Muscle of arm (tissue), 1 donor: ENCODE measurements at regions not wholly inside any gene's neighbourhood (a gene's known extent, or its start where the extent isn't known, plus 50 kb on each side); places are given as distances from the start of the nearest gene placed in this dataset.
"Not testable (repeated sequence)": the region's sequence is repeated elsewhere in the genome, so short reads cannot be mapped to it uniquely, and the experiment has no call there.

Source experiments
- DNase-seq: peaks from one replicate; pipeline ENCODE4 v3.0.0-alpha.2; 2013

DNA sequence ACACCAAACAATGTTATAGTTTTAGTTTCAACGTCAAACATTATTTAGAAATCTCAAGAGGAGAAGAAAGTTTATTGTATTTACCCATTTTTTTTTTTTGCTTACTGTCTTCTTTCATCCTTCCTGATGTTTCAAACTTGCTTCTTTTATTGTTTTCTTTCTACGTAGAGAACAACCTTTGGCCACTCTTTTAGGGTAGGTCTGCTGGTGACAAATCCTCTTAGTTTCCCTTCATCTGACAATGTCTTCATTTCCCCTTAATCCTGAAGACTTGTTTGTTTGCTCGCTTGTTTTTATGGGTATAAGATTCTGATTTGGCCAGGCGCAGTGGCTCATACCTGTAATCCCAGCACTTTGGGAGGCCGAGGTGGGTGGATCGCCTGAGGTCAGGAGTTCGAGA lies 89.1 kb downstream of the RHOU start:
- DNase-seq, result no peak

DNA sequence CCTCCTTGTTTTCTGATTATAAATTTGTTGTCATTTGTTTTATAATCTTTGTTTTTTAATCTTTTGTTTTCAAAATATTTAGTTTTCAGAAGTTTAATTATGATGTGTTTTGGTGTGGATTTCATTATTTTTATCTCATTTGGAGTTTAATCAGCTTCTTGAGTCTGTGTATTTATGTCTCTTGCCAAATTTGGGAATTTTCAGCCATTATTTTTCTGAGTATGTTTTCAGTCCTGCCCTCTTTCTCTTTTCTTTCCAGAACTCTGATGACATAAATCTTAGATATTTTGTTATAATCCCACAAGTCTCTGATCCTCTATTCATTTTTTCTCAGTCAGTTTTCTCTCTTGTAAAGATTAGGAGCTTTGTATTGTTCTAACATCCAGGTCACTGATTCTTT lies 89.8 kb downstream of the RHOU start:
- DNase-seq, result no peak

DNA sequence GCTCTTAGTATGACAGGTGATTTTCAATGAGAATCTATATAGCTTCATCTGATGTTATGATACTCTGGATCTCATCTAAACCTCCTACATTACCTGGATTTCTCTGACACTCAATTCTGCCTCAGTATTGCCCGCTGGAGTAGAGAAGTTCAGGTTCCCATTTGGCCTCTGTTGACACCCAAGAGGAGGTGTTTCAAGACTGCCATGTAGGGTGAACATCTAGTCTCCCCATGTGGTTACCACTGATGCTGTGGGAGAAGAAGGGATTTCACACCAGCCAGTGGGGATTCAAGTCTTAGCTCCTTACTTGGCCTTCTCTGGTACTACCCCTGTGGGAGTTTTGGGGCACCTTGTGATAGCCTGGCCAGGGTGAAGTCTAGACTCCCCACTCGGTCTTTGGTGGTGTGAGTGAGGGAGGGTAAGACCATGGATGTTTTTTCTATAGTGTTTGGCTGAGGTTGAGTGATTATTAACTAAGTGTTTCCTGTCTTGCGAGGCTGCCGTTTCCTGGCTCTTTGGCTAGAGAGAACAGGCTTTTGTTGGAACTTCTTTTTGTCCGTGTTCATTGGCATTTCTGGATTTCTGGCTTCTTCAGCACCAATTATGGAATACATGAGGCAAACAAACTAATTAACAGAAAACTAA lies 90.7 kb downstream of the RHOU start:
- DNase-seq, result no peak

GRCh38 chr1:228827019-228827418 lies 91.7 kb downstream of the RHOU start:
- DNase-seq, result peak; percentile 43

DNA sequence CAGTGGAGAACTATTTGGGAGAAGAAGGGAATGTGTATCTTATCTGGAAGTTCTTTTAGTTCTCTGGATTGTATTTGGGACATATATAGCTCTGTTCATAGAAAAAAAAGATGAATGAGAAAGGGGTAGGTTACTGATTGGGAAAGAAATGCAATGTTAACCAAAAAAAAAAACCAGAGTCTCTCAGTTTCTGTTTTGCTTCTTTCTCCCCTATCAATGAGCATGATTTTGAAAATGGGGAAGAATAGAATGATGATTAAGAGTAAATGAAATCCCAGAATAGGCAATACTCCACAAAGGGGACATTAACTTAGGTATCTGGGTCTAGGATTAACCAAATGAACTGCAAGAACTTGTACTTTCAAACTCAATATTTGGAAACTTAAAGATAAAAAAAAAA lies 92.9 kb downstream of the RHOU start:
- DNase-seq, result no peak

DNA sequence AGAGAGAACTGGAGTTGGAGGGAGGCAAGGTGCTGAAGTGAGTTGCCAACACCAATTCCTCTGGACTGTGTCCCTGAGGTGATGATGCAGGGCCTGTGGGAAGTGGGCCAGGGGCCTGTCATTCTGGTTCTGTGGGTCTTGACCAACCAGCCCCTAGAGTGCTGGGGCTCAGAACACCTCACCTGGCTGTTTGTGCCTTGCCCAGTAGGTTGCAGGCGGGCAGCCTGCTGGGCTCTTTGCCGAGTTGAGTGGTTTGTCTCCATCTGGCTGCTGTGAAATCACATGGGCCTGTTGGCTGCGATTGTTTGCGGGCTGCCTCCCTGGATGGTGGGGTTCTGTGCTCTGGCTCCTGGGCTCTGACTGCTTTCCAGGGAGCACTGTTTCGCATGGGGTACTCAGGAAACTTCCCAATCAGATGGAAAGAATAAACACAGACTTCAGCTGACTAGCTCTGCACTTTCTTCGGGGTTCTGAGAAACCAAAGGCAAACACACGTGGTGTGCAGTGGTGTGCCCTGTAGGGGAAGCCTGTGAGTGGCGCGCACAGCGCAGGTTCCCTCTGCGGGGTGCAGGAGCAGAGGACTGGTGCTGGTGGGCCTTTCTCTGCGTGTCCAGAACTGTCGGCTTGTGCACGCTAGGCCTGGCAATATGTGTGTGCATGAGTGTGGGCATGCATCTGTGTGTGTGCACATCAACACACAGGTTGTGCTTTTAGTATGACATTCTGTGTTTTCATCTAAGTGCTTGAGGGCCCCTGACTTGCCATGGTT lies 95.1 kb downstream of the RHOU start:
- DNase-seq, result no peak

DNA sequence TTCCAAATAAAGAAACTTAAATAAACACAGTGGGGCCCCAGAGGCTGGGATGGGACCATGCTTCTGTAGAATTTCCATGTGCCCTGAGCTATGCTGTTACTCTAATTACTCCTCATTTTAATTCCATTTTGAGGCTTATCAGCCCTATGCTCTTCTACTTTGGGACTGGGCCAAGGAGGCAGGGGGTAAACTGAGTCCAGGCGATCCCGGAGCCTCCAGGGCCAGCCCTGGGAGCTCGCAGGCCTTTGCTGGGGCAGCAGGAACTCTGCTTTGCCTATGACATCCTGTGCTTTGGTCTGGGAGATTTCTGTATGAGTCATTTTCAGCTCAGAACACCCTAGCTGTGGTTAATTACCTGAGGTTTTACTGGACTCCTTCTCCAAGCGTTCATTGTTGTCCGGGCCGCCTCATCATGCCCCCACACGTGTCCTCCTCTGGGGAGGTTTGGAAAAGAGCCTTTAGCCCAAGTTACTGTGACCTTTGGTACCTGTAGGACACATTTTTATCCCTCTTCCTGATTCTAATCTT lies 95.7 kb downstream of the RHOU start:
- no peak for DNase-seq

- no peak for DNase-seq
Observed at GRCh38 chr1:228833911-228834688, 98.8 kb downstream of the RHOU start.

DNA sequence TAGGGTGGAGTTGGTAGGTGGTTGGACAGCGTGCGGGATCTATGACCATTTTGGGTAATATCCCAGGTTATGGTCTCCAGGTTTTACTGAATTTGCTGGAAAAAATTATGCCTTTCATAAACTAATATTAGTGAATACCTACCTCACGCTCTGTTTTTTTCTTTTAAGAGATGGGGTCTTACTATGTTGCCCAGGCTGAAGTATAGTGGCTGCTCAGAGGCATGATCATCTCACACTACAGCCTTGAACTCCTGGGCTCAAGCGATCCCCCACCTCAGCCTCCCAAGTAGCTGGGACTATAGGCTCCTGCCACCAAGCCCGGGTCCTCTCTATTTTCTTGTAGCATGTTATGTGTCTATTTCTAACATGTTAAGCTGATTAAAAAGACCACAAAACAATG lies 100.2 kb downstream of the RHOU start:
- no peak for DNase-seq

DNA sequence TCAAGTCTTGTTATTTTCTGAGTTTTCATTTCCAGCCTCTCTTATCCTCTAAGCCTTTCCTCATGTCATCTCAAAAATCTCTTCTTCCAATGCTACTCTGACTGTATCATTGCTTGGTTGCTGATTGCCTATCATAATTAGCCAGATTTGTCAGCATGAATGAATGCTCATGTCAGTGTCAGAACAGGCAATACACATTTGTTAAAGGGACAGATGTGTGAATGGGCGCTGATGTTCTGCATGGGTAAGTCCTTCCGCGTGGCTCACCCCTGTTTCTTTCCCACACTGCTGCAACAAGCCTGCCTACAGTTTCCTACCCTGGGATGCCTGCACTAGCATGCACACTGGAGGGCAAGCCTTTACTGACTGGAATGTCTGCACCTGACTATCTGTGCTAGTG lies 100.6 kb downstream of the RHOU start:
- no peak for DNase-seq

GRCh38 chr1:228836427-228836826 lies 101.1 kb downstream of the RHOU start:
- DNase-seq, result no peak

GRCh38 chr1:228837032-228837431 lies 101.8 kb downstream of the RHOU start:
- DNase-seq, result no peak

GRCh38 chr1:228837817-228838716 lies 102.8 kb downstream of the RHOU start:
- no peak for DNase-seq

GRCh38 chr1:228838717-228839500 lies 103.6 kb downstream of the RHOU start:
- no peak for DNase-seq

DNA sequence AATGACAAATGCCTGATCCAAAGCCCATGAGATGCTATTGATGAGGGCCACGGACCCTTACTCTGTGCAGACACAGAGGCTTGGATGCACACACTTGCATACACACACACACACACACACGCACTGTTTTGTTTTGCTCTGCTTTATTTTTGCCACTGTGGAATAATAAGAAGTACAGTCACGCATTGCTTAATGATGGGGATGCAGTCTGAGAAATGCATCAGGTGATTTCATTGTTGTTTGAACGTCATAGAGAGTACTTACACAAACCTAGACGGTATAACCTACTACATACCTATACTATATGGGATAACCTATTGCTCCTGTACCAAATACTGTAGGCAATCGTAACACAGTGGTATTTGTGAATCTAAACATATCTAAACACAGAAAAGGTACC lies 104.4 kb downstream of the RHOU start:
- DNase-seq, result no peak

GRCh38 chr1:228841632-228842031 lies 106.4 kb downstream of the RHOU start:
- no peak for DNase-seq

DNA sequence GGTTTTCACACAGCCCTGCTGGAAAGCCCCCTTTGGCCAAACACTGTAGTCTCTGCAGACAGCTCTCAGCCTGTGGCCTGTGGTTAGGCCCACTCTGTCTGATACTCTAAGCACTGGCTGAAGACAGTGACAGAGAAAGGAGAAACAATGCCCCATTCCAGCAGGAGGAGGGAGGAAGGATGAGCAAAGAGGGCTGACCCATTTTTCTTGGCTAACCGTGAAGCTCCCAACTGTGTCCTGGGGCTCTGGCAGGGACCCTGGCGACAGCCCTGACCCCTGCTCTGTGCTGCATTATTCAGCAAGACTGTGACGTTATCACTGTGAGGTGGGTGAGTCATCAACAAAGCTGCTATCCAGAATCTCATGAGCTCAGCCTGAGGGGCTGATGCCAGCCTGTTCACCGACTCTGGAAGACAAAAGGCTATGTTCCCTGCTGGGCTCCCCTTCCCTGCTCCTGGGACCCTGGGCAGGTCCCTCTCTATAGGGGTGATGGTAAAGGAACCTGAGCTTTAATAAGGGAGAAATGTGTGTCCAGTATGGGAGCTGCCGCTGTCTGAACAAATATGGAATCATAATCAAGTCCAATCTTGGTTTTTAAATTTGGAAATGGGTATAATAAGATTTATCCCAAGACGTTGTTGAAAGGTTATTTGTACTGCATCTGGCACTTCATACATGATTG lies 107.0 kb downstream of the RHOU start:
- no peak for DNase-seq

DNA sequence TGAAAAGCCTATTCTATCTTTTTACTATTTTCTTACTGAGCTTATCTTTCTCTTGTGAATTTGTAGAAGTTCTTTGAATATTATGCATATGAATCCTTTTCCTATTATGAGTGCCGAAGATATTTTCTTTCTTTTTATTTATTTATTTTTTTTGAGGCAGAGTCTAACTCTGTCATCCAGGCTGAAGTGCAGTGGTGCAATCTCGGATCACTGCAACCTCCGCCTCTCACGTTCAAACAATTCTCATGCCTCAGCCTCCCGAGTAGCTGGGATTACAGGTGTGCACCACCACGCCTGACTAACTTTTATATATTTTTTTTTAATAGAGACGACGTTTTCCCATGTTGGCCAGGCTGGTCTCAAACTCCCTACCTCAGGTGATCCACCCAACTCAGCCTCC lies 109.8 kb downstream of the RHOU start:
- DNase-seq, result no peak

DNA sequence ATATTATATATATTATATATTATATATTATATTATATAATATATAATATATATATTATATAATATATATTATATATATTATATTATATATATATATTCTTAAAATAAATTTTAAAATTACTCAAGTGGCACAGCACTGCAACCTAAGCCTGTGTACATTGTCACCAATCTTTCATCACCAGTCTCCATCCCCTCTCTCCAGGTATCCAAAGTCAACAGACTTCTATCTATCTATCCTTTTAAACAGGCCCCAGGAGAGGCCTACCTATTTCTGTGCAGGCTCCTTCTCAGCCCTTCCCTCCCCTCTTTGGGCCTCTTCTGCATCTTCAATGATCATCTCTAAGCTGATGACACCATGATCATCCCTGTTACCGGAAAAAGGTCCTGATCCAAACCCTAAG lies 111.7 kb downstream of the RHOU start:
- DNase-seq, result no peak

DNA sequence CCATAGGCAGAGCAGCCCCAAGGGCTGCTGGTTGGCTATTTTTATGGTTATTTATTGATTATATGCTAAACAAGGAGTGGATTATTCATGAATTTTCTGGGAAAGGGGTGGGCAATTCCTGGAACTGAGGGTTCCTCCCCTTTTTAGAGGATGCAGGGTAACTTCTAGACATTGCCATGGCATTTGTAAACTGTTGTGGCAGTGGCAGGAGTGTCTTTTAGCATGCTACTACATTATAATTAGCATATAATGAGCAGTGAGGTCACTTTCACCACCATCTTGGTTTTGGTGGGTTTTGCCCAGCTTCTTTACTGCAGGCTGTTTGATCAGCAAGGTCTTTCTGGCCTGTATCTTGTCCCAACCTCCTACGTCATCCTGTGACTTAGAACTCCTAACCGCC lies 112.2 kb downstream of the RHOU start:
- DNase-seq, result not testable (repeated sequence)
